ENCODE measurements at regions not wholly inside any gene's neighbourhood (a gene's known extent, or its start where the extent isn't known, plus 50 kb on each side); places are given as distances from the start of the nearest gene placed in this dataset.

- Histone ChIP-seq H3F3A (ENCODE audit: insufficient read depth, low read length, poor library complexity, severe bottlenecking) (no peaks in the 10 kb centered on the region), H3K79me2 (replicated peaks; ENCODE audit: insufficient read depth, low read length) (no peaks in the 10 kb centered on the region), H3K9me2 (ENCODE audit: insufficient read depth, low read length) (no peaks in the 10 kb centered on the region), H2AFZ (ENCODE audit: low read depth, low read length) (no peak overlapping the region), H3K4me3 (ENCODE audit: low read length) (no peak overlapping the region), H3K4me2 (ENCODE audit: low read length) (no peak overlapping the region), H3K9me3 (ENCODE audit: low read length) (no peaks in the 10 kb centered on the region), H3K27me3 (ENCODE audit: insufficient read depth, low read depth, low read length) (no peaks in the 10 kb centered on the region), H3K36me3 (ENCODE audit: insufficient read depth, low read length) (no peaks in the 10 kb centered on the region), H3K27ac (ENCODE audit: low read length) (no peak overlapping the region), H4K20me1 (ENCODE audit: insufficient read depth) (no peaks in the 10 kb centered on the region), H3K9ac (ENCODE audit: low read length) (no peak overlapping the region)
- no peak for TF ChIP-seq POLR2AphosphoS5 (IDR thresholded peaks at IDR 0.05)
- no peak for TF ChIP-seq EP300 (conservative IDR thresholded peaks at IDR 0.05; ENCODE audit: poor library complexity, severe bottlenecking)
- no peak for TF ChIP-seq MXI1 (conservative IDR thresholded peaks at IDR 0.05; ENCODE audit: poor library complexity, severe bottlenecking)
Observed at GRCh38 chr12:43038991-43039390, 449.4 kb upstream of the PRICKLE1 start.

DNA sequence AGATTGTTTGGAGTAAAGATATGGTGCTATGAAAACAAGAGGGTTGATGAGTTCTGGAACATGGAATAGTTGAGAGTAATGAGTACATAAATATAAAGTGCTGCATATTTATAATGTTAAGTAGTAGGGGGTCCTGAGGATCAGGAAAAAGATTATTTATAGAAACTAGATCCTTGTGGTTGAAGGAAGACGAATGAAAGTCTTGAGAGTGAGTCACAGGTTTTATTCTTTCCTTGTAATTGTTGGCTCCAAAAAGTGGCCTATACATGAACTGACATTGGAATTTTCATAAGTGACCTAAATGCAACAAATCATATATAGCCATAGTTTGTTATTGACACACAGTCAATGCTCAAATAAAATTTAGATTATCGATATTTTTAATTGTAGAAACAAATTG lies 440.4 kb upstream of the PRICKLE1 start:
- Histone ChIP-seq H3K36me3 (ENCODE audit: insufficient read depth, low read length) (no peaks in the 10 kb centered on the region), H3F3A (ENCODE audit: insufficient read depth, low read length, poor library complexity, severe bottlenecking) (no peaks in the 10 kb centered on the region), H3K27ac (ENCODE audit: low read length) (no peak overlapping the region), H3K9ac (ENCODE audit: low read length) (no peak overlapping the region), H3K27me3 (ENCODE audit: insufficient read depth, low read depth, low read length) (no peaks in the 10 kb centered on the region), H3K9me2 (ENCODE audit: insufficient read depth, low read length) (no peaks in the 10 kb centered on the region), H2AFZ (ENCODE audit: low read depth, low read length) (no peak overlapping the region), H3K9me3 (ENCODE audit: low read length) (no peaks in the 10 kb centered on the region), H3K4me2 (ENCODE audit: low read length) (no peak overlapping the region), H3K79me2 (replicated peaks; ENCODE audit: insufficient read depth, low read length) (no peaks in the 10 kb centered on the region), H4K20me1 (ENCODE audit: insufficient read depth) (no peaks in the 10 kb centered on the region), H3K4me3 (ENCODE audit: low read length) (no peak overlapping the region)
- no peak for TF ChIP-seq RAD21 (conservative IDR thresholded peaks at IDR 0.05)
- TF ChIP-seq, protein P1, sequence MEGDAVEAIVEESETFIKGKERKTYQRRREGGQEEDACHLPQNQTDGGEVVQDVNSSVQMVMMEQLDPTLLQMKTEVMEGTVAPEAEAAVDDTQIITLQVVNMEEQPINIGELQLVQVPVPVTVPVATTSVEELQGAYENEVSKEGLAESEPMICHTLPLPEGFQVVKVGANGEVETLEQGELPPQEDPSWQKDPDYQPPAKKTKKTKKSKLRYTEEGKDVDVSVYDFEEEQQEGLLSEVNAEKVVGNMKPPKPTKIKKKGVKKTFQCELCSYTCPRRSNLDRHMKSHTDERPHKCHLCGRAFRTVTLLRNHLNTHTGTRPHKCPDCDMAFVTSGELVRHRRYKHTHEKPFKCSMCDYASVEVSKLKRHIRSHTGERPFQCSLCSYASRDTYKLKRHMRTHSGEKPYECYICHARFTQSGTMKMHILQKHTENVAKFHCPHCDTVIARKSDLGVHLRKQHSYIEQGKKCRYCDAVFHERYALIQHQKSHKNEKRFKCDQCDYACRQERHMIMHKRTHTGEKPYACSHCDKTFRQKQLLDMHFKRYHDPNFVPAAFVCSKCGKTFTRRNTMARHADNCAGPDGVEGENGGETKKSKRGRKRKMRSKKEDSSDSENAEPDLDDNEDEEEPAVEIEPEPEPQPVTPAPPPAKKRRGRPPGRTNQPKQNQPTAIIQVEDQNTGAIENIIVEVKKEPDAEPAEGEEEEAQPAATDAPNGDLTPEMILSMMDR (IDR thresholded peaks at IDR 0.05; ENCODE audit: poor library complexity, severe bottlenecking), result no peak
- no peak for TF ChIP-seq SMC3 (conservative IDR thresholded peaks at IDR 0.05; ENCODE audit: poor library complexity)
- TF ChIP-seq TAF1 (IDR thresholded peaks at IDR 0.05; ENCODE audit: low read depth), result no peak
- TF ChIP-seq, protein P2, sequence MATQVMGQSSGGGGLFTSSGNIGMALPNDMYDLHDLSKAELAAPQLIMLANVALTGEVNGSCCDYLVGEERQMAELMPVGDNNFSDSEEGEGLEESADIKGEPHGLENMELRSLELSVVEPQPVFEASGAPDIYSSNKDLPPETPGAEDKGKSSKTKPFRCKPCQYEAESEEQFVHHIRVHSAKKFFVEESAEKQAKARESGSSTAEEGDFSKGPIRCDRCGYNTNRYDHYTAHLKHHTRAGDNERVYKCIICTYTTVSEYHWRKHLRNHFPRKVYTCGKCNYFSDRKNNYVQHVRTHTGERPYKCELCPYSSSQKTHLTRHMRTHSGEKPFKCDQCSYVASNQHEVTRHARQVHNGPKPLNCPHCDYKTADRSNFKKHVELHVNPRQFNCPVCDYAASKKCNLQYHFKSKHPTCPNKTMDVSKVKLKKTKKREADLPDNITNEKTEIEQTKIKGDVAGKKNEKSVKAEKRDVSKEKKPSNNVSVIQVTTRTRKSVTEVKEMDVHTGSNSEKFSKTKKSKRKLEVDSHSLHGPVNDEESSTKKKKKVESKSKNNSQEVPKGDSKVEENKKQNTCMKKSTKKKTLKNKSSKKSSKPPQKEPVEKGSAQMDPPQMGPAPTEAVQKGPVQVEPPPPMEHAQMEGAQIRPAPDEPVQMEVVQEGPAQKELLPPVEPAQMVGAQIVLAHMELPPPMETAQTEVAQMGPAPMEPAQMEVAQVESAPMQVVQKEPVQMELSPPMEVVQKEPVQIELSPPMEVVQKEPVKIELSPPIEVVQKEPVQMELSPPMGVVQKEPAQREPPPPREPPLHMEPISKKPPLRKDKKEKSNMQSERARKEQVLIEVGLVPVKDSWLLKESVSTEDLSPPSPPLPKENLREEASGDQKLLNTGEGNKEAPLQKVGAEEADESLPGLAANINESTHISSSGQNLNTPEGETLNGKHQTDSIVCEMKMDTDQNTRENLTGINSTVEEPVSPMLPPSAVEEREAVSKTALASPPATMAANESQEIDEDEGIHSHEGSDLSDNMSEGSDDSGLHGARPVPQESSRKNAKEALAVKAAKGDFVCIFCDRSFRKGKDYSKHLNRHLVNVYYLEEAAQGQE (IDR thresholded peaks at IDR 0.05; ENCODE audit: borderline replicate concordance), result no peak
- TF ChIP-seq EP300 (conservative IDR thresholded peaks at IDR 0.05; ENCODE audit: poor library complexity, severe bottlenecking), result no peak
- no peak for TF ChIP-seq EZH2 (IDR thresholded peaks at IDR 0.05; ENCODE audit: borderline replicate concordance, insufficient read depth, low read length, poor library complexity, severe bottlenecking)
- TF ChIP-seq MXI1 (conservative IDR thresholded peaks at IDR 0.05; ENCODE audit: poor library complexity, severe bottlenecking), result no peak
- TF ChIP-seq POLR2AphosphoS5 (IDR thresholded peaks at IDR 0.05), result no peak

GRCh38 chr12:43028826-43029225 lies 439.3 kb upstream of the PRICKLE1 start:
- no peak for TF ChIP-seq TAF1 (IDR thresholded peaks at IDR 0.05; ENCODE audit: low read depth)
- TF ChIP-seq POLR2AphosphoS5 (IDR thresholded peaks at IDR 0.05), result no peak
- TF ChIP-seq, protein P2 (IDR thresholded peaks at IDR 0.05; ENCODE audit: borderline replicate concordance), result no peak
- TF ChIP-seq EZH2 (IDR thresholded peaks at IDR 0.05; ENCODE audit: borderline replicate concordance, insufficient read depth, low read length, poor library complexity, severe bottlenecking), result no peak
- TF ChIP-seq RAD21 (conservative IDR thresholded peaks at IDR 0.05), result no peak
- no peak for TF ChIP-seq MXI1 (conservative IDR thresholded peaks at IDR 0.05; ENCODE audit: poor library complexity, severe bottlenecking)
- TF ChIP-seq EP300 (conservative IDR thresholded peaks at IDR 0.05; ENCODE audit: poor library complexity, severe bottlenecking), result no peak
- TF ChIP-seq, protein P1 (IDR thresholded peaks at IDR 0.05; ENCODE audit: poor library complexity, severe bottlenecking), result no peak
- TF ChIP-seq SMC3 (conservative IDR thresholded peaks at IDR 0.05; ENCODE audit: poor library complexity), result no peak
- Histone ChIP-seq H3K27ac (ENCODE audit: low read length) (no peak overlapping the region), H3K36me3 (ENCODE audit: insufficient read depth, low read length) (no peaks in the 10 kb centered on the region), H4K20me1 (ENCODE audit: insufficient read depth) (no peaks in the 10 kb centered on the region), H3K79me2 (replicated peaks; ENCODE audit: insufficient read depth, low read length) (no peaks in the 10 kb centered on the region), H2AFZ (ENCODE audit: low read depth, low read length) (no peak overlapping the region), H3K27me3 (ENCODE audit: insufficient read depth, low read depth, low read length) (no peaks in the 10 kb centered on the region), H3K9ac (ENCODE audit: low read length) (no peak overlapping the region), H3K4me3 (ENCODE audit: low read length) (no peak overlapping the region), H3K9me2 (ENCODE audit: insufficient read depth, low read length) (no peaks in the 10 kb centered on the region), H3F3A (ENCODE audit: insufficient read depth, low read length, poor library complexity, severe bottlenecking) (no peaks in the 10 kb centered on the region), H3K4me2 (ENCODE audit: low read length) (no peak overlapping the region), H3K9me3 (ENCODE audit: low read length) (no peaks in the 10 kb centered on the region)
